GM13977 (cell line): ENCODE measurements at regions not wholly inside any gene's neighbourhood (a gene's known extent, or its start where the extent isn't known, plus 50 kb on each side); places are given as distances from the start of the nearest gene placed in this dataset.

Experiments
- DNase-seq: peaks from one replicate; pipeline ENCODE4 v3.0.0; 2012; ENCODE audit warnings: low spot score
- in situ Hi-C: fragments of 300-500 bp; cut with MboI; formaldehyde crosslinking; loops from one replicate; pipeline ENCODE4 v1.12.0; 2022; ENCODE audit warnings: low sequenced_read_pairs, low pct_unique_long_range_greater_than_20kb, mixed read lengths, inconsistent platforms; ENCODE audit not compliant: unreplicated experiment
- TF ChIP-seq, protein P1 (sequence below): IDR thresholded peaks from 2 replicates; pipeline ENCODE4 v1.5.1; 2012; ENCODE audit warnings: mild to moderate bottlenecking, control low read depth; ENCODE audit not compliant: insufficient read depth; ENCODE audit errors: extremely low read depth, missing control alignments

DNA sequence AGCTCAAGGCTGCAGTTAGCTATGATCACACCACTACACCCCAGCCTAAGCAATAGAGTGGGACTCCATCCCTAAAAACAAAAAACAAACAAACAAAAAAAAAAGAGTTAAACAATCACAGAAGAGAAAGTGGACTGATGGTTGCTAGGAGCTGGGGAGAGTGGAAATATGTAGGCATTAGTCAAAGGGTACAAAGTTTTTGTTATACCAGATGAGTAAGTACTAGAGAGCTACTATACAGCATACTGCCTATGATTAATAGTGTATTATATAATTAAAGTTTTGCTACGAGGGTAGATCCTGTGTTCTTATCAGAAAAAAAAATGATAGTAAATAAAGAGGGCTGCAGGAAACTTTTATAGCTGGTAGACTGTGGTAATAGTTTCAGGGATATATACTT lies 538.6 kb downstream of the ELAVL2 start:
- no peak for DNase-seq
- in situ Hi-C loops = no loop called here

DNA sequence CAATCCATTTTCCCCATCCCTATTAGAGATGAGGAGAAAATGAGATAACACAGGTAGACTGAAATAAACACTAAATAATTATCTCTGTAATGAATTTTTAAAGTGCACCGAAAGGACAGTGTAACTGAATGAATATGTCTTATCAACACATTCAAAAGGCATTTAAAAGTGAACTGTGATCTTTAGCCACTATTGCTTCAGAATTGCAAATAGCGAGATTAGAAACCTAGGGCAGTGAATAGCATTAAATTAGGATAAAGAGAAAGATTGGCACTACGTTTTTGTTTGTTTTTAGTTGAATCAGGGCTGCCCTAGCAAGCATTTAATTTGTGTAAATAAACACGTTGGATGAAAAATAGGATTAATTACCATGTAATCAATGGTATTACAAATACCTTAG lies 537.5 kb downstream of the ELAVL2 start:
- TF ChIP-seq, protein P1, sequence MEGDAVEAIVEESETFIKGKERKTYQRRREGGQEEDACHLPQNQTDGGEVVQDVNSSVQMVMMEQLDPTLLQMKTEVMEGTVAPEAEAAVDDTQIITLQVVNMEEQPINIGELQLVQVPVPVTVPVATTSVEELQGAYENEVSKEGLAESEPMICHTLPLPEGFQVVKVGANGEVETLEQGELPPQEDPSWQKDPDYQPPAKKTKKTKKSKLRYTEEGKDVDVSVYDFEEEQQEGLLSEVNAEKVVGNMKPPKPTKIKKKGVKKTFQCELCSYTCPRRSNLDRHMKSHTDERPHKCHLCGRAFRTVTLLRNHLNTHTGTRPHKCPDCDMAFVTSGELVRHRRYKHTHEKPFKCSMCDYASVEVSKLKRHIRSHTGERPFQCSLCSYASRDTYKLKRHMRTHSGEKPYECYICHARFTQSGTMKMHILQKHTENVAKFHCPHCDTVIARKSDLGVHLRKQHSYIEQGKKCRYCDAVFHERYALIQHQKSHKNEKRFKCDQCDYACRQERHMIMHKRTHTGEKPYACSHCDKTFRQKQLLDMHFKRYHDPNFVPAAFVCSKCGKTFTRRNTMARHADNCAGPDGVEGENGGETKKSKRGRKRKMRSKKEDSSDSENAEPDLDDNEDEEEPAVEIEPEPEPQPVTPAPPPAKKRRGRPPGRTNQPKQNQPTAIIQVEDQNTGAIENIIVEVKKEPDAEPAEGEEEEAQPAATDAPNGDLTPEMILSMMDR = no peak
- in situ Hi-C loops = no loop called here
- no peak for DNase-seq

More for the DNA sequence above, 538.6 kb downstream of the ELAVL2 start:
- TF ChIP-seq, protein P1 = no peak

DNA sequence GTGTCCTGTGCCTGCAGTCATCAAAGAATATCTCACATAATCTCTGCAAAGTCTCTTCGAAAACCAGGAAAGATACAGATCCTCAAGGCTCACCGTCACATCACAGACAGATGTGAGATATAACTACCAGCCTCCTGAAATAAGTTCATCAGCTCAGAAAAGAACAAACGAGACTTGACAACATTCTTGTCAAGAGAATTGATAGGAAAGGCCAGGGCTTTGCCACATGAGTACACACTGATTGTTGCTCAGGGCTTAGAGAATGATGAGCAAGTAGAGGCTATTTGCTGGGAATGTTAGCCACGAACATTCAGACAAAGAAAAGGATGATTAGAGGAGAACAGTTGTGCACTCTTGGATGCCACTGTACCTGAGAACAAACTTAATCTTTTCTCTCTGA lies 535.1 kb downstream of the ELAVL2 start:
- in situ Hi-C loops = no loop called here
- TF ChIP-seq, protein P1 = no peak
- no peak for DNase-seq

DNA sequence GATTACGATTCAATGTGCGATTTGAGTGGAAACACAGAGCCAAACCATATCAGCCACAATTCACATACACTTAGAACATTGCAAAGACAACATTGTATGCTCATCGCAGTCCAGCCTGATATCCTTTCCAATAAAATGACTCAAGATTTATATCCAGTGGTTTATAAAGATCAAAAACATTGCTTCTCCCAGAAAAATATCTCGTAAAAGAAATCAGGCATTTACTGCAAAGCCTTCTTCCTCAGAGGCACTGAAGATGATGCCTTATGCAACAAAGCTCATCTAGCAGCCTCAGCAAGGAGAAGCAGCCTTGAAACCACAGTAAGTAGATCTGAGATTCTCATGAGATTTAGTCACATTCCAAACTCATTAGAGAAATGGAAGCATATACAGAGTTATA lies 523.8 kb downstream of the ELAVL2 start:
- no peak for DNase-seq
- TF ChIP-seq, protein P1 = no peak
- in situ Hi-C loops = no loop called here

DNA sequence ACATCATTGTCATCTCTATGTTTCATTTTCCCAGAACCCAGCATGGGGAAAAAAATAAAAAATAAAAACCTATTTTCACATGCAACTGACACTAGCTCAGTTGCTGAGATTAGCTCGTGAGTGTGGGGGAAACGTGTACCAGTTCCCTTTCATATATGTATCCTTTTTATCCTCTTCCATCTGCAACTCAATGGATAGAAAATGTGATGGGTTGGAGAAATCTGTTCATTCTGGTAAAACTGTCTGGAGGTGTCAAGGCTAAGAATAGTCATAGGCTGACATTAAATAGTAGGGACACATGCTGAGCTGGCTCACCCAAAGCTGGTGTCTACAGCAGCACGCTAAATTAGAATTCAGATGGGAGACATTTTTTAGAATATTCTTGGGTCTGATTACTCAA lies 519.3 kb downstream of the ELAVL2 start:
- in situ Hi-C loops = no loop called here
- TF ChIP-seq, protein P1 = no peak

DNA sequence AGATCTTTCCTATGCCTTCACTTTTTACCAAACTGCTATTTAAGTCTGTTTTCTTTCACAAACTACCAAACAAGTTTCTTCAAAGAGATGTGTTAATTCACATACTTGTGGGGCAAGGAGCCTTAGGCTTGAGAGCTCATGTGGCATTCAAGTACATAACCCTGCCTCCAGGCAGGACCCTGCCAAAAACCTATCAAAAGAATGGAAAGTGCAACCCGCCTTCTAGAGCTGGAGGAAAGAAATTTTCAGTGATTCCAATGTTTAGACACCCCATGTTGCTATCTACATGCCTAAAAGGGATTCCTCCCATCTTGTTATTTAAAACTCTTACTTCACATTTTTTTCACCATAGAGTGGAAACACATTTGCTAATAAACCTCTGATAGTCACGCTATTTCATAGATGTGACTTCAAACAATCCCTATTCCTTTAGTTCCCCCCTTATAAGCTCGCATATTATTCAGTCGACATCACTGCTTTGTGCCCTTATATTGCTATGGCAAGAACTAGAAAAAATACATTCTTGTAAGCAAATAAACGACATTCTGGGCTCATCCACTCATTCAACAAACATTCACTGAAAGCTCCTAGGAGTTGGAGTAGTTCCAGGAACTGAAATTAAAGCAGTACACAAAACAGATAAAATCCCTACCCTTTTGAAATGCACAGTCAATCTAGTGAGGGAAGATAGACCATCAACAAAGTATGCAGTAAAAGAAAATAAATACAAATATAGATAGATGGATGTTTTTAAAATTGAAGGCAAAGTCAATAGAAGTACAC lies 518.1 kb downstream of the ELAVL2 start:
- TF ChIP-seq, protein P1 = no peak
- in situ Hi-C loops = no loop called here
- DNase-seq = no peak

More for the DNA sequence above, 519.3 kb downstream of the ELAVL2 start:
- no peak for DNase-seq

DNA sequence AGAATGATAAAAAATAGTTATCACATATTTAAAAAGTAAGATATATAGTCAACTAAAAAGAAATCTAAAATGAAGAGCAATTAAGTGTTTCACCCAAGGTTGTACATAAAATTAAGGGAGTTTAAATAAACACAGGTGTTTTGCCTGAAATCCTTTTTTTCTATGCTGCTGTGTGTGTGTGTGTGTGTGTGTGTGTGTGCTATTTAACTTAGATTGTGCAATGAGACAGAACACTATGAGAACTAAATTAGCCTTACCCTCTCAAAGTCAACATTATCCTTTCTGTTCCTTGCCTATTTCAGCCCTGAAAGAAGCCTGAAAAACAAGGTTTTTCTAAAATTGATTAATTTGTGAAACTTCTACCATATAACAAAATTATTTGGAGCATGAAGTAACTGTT lies 516.2 kb downstream of the ELAVL2 start:
- no peak for DNase-seq
- TF ChIP-seq, protein P1 = no peak
- in situ Hi-C loops = no loop called here
